ENCODE measurements at regions not wholly inside any gene's neighbourhood (a gene's known extent, or its start where the extent isn't known, plus 50 kb on each side); places are given as distances from the start of the nearest gene placed in this dataset.

GRCh38 chr13:21946964-21947363 is 276.1 kb downstream of the FGF9 start:
- no peaks in the 10 kb centered on the region for H3K36me3 ChIP-seq (ENCODE audit: control insufficient read depth, insufficient read depth, low read length)
- no peaks in the 10 kb centered on the region; a peak in 1 of 5 replicates for H3K27me3 ChIP-seq (ENCODE audit: control insufficient read depth in 2 of 2, insufficient read depth in 2 of 2, low read length in 2 of 2)
- ATAC-seq (no peak), FAIRE-seq (no peak), DNase-seq (ENCODE audit: extremely low read depth in 1 of 4, low spot score in 3 of 4) (no peak)
- no peaks in the 10 kb centered on the region for H3K4me1 ChIP-seq (replicated peaks in 1 of 2; ENCODE audit: control insufficient read depth in 2 of 2, insufficient read depth in 2 of 2, low read length in 2 of 2)
- no TSS peak for BruUV-seq (replicated peaks)
- H4K20me1 ChIP-seq (replicated peaks; ENCODE audit: control insufficient read depth, insufficient read depth, low read length): no peaks in the 10 kb centered on the region
- no peak overlapping the region for H3K4me3 ChIP-seq
- H3K9ac ChIP-seq (ENCODE audit: insufficient read depth in 1 of 2, low read depth in 2 of 2, low read length in 2 of 2): no peak overlapping the region
- no peak overlapping the region for H3K27ac ChIP-seq (ENCODE audit: extremely low read depth, low read depth, low read length)
- H3K4me2 ChIP-seq (ENCODE audit: insufficient read depth, low read length): no peak overlapping the region
- no peak overlapping the region for H2AFZ ChIP-seq (ENCODE audit: low read depth, low read length)
- no peaks in the 10 kb centered on the region for H3K9me3 ChIP-seq (replicated peaks; ENCODE audit: control insufficient read depth, insufficient read depth, low read depth, low read length)
- no peaks in the 10 kb centered on the region for H3K79me2 ChIP-seq (ENCODE audit: control insufficient read depth, insufficient read depth, low read length)
- intact Hi-C loops (cut with micrococcal nuclease) (no loop called here), in situ Hi-C loops (cut with MboI) (no loop called here)
- TF ChIP-seq ZC3H8 (IDR thresholded peaks at IDR 0.05) (no peak), KAT8 (IDR thresholded peaks at IDR 0.05; ENCODE audit: low read depth) (no peak), ARHGAP35 (IDR thresholded peaks at IDR 0.05; ENCODE audit: partially characterized antibody) (no peak), EWSR1 (IDR thresholded peaks at IDR 0.05; ENCODE audit: borderline replicate concordance, low read depth, partially characterized antibody) (no peak), NCOA4 (IDR thresholded peaks at IDR 0.05; ENCODE audit: partially characterized antibody) (no peak), CREBBP (IDR thresholded peaks at IDR 0.05; ENCODE audit: low read depth, low read length) (no peak), E2F8 (IDR thresholded peaks at IDR 0.05; ENCODE audit: low read depth, partially characterized antibody) (no peak), NR0B1 (IDR thresholded peaks at IDR 0.05; ENCODE audit: partially characterized antibody) (no peak), U2AF1 (optimal IDR thresholded peaks at IDR 0.05; ENCODE audit: low read depth, low read length) (no peak), LARP7 (IDR thresholded peaks at IDR 0.05) (no peak), ZNF717 (CRISPR knock-in tag; IDR thresholded peaks at IDR 0.05) (no peak)
- ChIA-PET CTCF (ENCODE audit: low intra/inter-chr PET ratio) (interaction anchor here (0.6 kb wide), 1 partner anchor 1140 kb away, joined by 4 read pairs; no protein-coding TSS in a partner anchor), POLR2A (no interaction called here)
- 0% methylated on average over 2 of the region's 6 CpGs for WGBS (ENCODE audit: insufficient coverage, low coverage, missing lambda C conversion rate)
- no peaks in the 10 kb centered on the region for H3K9me1 ChIP-seq (ENCODE audit: control insufficient read depth, insufficient read depth, low read length)
